ENCODE measurements at regions not wholly inside any gene's neighbourhood (a gene's known extent, or its start where the extent isn't known, plus 50 kb on each side); places are given as distances from the start of the nearest gene placed in this dataset.
"Not testable (repeated sequence)": the region's sequence is repeated elsewhere in the genome, so short reads cannot be mapped to it uniquely, and the experiment has no call there.

DNA sequence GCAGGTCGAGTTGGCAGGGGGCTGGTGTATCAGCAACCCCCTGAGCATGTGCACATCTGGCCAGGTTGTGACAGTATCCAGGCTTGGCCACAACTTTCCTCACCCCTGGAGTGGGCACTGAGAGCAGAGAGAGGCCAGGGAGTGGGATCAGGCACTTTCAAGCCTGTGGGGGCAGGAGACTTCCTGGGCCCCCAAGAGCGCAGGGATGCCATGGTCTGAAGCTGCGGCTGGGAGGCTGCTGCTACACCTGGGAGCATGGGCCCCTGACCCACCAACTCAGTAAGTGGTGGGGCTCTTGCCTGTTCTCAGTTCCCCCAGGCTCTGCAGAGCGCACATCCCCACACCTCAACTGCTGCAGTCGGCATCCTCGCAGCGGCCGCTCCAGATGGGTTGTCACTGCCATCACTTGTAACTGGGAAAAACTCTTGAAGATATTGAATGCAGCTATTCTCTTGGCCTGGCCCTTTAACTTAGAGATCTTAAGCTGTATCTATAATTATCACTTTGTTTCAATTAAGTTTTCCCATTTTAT, 245.4 kb upstream of the SLITRK1 start:
- no peak overlapping the region for H3K4me3 ChIP-seq (ENCODE audit: low read length)
- DNase-seq (ENCODE audit: low read depth, low spot score) = no peak
- H3K36me3 ChIP-seq (ENCODE audit: control insufficient read depth, insufficient read depth, low read length) = no peaks in the 10 kb centered on the region
- WGBS (ENCODE audit: insufficient coverage, insufficient read length) = no CpG with 5 or more reads among the region's 8 CpGs
- no peaks in the 10 kb centered on the region for H3K27me3 ChIP-seq (ENCODE audit: control insufficient read depth, insufficient read depth, low read length)
- H3K9me3 ChIP-seq (ENCODE audit: control insufficient read depth, insufficient read depth, low read length) = no peaks in the 10 kb centered on the region
- H3K27ac ChIP-seq (ENCODE audit: low read length) = no peak overlapping the region
- no peaks in the 10 kb centered on the region for H3K4me1 ChIP-seq (ENCODE audit: control insufficient read depth, insufficient read depth, low read length)

- DNase-seq (ENCODE audit: low read depth, low spot score) = no peak
- Histone ChIP-seq H3K27ac (ENCODE audit: low read length) (no peak overlapping the region), H3K27me3 (ENCODE audit: control insufficient read depth, insufficient read depth, low read length) (no peaks in the 10 kb centered on the region), H3K36me3 (ENCODE audit: control insufficient read depth, insufficient read depth, low read length) (no peaks in the 10 kb centered on the region), H3K4me3 (ENCODE audit: low read length) (no peak overlapping the region), H3K4me1 (ENCODE audit: control insufficient read depth, insufficient read depth, low read length) (no peaks in the 10 kb centered on the region), H3K9me3 (ENCODE audit: control insufficient read depth, insufficient read depth, low read length) (no peaks in the 10 kb centered on the region)
- WGBS (ENCODE audit: insufficient coverage, insufficient read length) = no CpG with 5 or more reads among the region's 7 CpGs
Observed at GRCh38 chr13:84126671-84127171, 244.4 kb upstream of the SLITRK1 start.

DNA sequence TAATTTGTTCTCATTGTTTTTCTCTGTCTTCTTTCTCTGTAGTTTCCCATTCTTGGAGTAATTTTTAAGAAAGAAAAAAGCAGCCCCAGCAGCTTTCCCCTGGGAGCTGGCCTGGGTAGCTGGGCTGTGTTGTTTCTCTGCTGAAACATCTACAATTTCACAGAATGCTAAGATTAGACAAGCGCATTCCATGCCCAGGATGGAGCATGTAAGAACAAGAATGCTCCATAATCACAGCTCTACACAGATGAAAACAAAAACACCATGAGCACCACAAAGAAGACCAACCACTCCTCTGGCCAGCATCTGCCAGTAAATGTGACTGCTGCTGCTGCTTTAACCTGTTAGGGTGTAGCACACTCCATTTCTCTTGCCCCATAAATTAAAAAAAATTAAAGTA, 239.2 kb upstream of the SLITRK1 start:
- no peak for DNase-seq (ENCODE audit: low read depth, low spot score)
- no CpG with 5 or more reads among the region's 1 CpG for WGBS (ENCODE audit: insufficient coverage, insufficient read length)
- H3K27ac ChIP-seq (ENCODE audit: low read length) = no peak overlapping the region
- H3K4me3 ChIP-seq (ENCODE audit: low read length) = no peak overlapping the region
- no peaks in the 10 kb centered on the region for H3K4me1 ChIP-seq (ENCODE audit: control insufficient read depth, insufficient read depth, low read length)
- H3K27me3 ChIP-seq (ENCODE audit: control insufficient read depth, insufficient read depth, low read length) = no peaks in the 10 kb centered on the region
- H3K9me3 ChIP-seq (ENCODE audit: control insufficient read depth, insufficient read depth, low read length) = no peaks in the 10 kb centered on the region
- no peaks in the 10 kb centered on the region for H3K36me3 ChIP-seq (ENCODE audit: control insufficient read depth, insufficient read depth, low read length)

- Histone ChIP-seq H3K4me3 (ENCODE audit: low read length) (no peak overlapping the region), H3K36me3 (ENCODE audit: control insufficient read depth, insufficient read depth, low read length) (no peaks in the 10 kb centered on the region), H3K9me3 (ENCODE audit: control insufficient read depth, insufficient read depth, low read length) (no peaks in the 10 kb centered on the region), H3K4me1 (ENCODE audit: control insufficient read depth, insufficient read depth, low read length) (no peaks in the 10 kb centered on the region), H3K27ac (ENCODE audit: low read length) (no peak overlapping the region), H3K27me3 (ENCODE audit: control insufficient read depth, insufficient read depth, low read length) (no peaks in the 10 kb centered on the region)
- no CpG with 5 or more reads among the region's 2 CpGs for WGBS (ENCODE audit: insufficient coverage, insufficient read length)
- DNase-seq (ENCODE audit: low read depth, low spot score) = no peak
Observed at GRCh38 chr13:84118839-84119409, 236.7 kb upstream of the SLITRK1 start.

DNA sequence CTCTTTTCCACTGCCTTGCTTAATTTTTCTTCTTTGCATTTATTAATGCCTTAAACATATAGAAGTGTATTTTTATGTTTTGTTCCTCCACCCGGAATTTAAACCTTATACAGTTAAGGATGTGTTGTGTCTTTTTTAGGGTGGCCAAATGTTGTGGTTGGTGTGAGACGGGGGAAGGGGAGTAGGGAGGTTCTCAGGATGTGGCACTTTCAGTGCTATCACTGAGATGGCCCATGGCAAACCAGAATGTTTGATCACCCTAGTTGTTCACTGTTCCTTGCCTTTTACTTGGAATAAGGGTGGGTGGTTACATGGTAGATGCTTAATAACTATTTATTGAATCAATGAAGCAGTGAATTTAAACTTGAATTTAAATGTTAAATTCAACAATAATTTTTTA, 216.0 kb upstream of the SLITRK1 start:
- no peak for DNase-seq (ENCODE audit: low read depth, low spot score)
- Histone ChIP-seq H3K4me3 (ENCODE audit: low read length) (no peak overlapping the region), H3K27ac (ENCODE audit: low read length) (no peak overlapping the region), H3K4me1 (ENCODE audit: control insufficient read depth, insufficient read depth, low read length) (no peaks in the 10 kb centered on the region), H3K9me3 (ENCODE audit: control insufficient read depth, insufficient read depth, low read length) (no peaks in the 10 kb centered on the region), H3K36me3 (ENCODE audit: control insufficient read depth, insufficient read depth, low read length) (no peaks in the 10 kb centered on the region), H3K27me3 (ENCODE audit: control insufficient read depth, insufficient read depth, low read length) (no peaks in the 10 kb centered on the region)
- WGBS (ENCODE audit: insufficient coverage, insufficient read length) = no CpG with 5 or more reads among the region's 2 CpGs

- WGBS (ENCODE audit: insufficient coverage, insufficient read length) = no CpG with 5 or more reads among the region's 4 CpGs
- Histone ChIP-seq H3K36me3 (ENCODE audit: control insufficient read depth, insufficient read depth, low read length) (no peaks in the 10 kb centered on the region), H3K9me3 (ENCODE audit: control insufficient read depth, insufficient read depth, low read length) (no peaks in the 10 kb centered on the region), H3K27ac (ENCODE audit: low read length) (no peak overlapping the region), H3K4me3 (ENCODE audit: low read length) (no peak overlapping the region), H3K4me1 (ENCODE audit: control insufficient read depth, insufficient read depth, low read length) (no peaks in the 10 kb centered on the region), H3K27me3 (ENCODE audit: control insufficient read depth, insufficient read depth, low read length) (no peaks in the 10 kb centered on the region)
- no peak for DNase-seq (ENCODE audit: low read depth, low spot score)
Observed at GRCh38 chr13:84097148-84097547, 214.9 kb upstream of the SLITRK1 start.

- no peak for DNase-seq (ENCODE audit: low read depth, low spot score)
- Histone ChIP-seq H3K4me1 (ENCODE audit: control insufficient read depth, insufficient read depth, low read length) (no peaks in the 10 kb centered on the region), H3K27me3 (ENCODE audit: control insufficient read depth, insufficient read depth, low read length) (no peaks in the 10 kb centered on the region), H3K4me3 (ENCODE audit: low read length) (no peak overlapping the region), H3K9me3 (ENCODE audit: control insufficient read depth, insufficient read depth, low read length) (no peaks in the 10 kb centered on the region), H3K36me3 (ENCODE audit: control insufficient read depth, insufficient read depth, low read length) (no peaks in the 10 kb centered on the region), H3K27ac (ENCODE audit: low read length) (no peak overlapping the region)
- WGBS (ENCODE audit: insufficient coverage, insufficient read length) = no CpG with 5 or more reads among the region's 1 CpG
Observed at GRCh38 chr13:84096216-84096615, 213.9 kb upstream of the SLITRK1 start.

GRCh38 chr13:84088996-84089395, 206.7 kb upstream of the SLITRK1 start:
- H3K27ac ChIP-seq (ENCODE audit: low read length) = no peak overlapping the region
- H3K9me3 ChIP-seq (ENCODE audit: control insufficient read depth, insufficient read depth, low read length) = no peaks in the 10 kb centered on the region
- H3K27me3 ChIP-seq (ENCODE audit: control insufficient read depth, insufficient read depth, low read length) = no peaks in the 10 kb centered on the region
- H3K4me3 ChIP-seq (ENCODE audit: low read length) = no peak overlapping the region
- no peaks in the 10 kb centered on the region for H3K4me1 ChIP-seq (ENCODE audit: control insufficient read depth, insufficient read depth, low read length)
- no CpG with 5 or more reads among the region's 1 CpG for WGBS (ENCODE audit: insufficient coverage, insufficient read length)
- DNase-seq (ENCODE audit: low read depth, low spot score) = no peak
- H3K36me3 ChIP-seq (ENCODE audit: control insufficient read depth, insufficient read depth, low read length) = no peaks in the 10 kb centered on the region

- H3K4me3 ChIP-seq (ENCODE audit: low read length) = no peak overlapping the region
- H3K9me3 ChIP-seq (ENCODE audit: control insufficient read depth, insufficient read depth, low read length) = no peaks in the 10 kb centered on the region
- DNase-seq (ENCODE audit: low read depth, low spot score) = no peak
- no peaks in the 10 kb centered on the region for H3K4me1 ChIP-seq (ENCODE audit: control insufficient read depth, insufficient read depth, low read length)
- H3K27ac ChIP-seq (ENCODE audit: low read length) = no peak overlapping the region
- no peaks in the 10 kb centered on the region for H3K27me3 ChIP-seq (ENCODE audit: control insufficient read depth, insufficient read depth, low read length)
- WGBS (ENCODE audit: insufficient coverage, insufficient read length) = no CpG with 5 or more reads among the region's 7 CpGs
- no peaks in the 10 kb centered on the region for H3K36me3 ChIP-seq (ENCODE audit: control insufficient read depth, insufficient read depth, low read length)
Observed at GRCh38 chr13:84086847-84087162, 204.5 kb upstream of the SLITRK1 start.

DNA sequence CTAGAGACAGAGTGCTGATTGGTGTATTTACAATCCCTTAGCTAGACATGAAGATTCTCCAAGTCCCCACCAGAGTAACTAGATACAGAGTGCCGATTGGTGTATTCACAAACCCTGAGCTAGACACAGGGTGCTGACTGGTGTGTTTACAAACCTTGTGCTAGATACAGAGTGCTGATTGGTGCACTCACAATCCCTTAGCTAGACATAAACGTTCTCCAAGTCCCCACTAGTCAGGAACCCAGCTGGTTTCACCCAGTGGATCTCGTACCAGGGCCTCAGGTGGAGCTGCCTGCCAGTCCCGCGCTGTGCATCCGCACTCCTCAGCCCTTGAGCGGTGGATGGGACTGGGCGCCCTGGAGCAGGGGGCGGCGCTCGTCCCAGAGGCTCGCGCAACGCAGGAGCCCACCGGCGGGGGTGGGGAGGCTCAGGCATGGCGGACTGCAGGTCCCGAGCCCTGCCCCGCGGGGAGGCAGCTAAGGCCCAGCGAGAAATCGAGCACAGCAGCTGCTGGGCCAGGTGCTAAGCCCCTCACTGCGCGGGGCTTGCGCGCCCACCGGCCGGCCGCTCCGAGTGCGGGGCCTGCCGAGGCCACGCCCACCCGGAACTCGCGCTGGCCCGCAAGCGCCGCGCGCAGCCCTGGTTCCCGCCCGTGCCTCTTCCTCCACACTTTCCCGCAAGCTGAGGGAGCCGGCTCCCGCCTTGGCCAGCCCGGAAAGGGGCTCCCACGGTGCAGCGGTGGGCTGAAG, 204.0 kb upstream of the SLITRK1 start:
- H3K4me1 ChIP-seq (ENCODE audit: control insufficient read depth, insufficient read depth, low read length); H3K4me3 ChIP-seq (ENCODE audit: low read length); DNase-seq (ENCODE audit: low read depth, low spot score); H3K9me3 ChIP-seq (ENCODE audit: control insufficient read depth, insufficient read depth, low read length); H3K27me3 ChIP-seq (ENCODE audit: control insufficient read depth, insufficient read depth, low read length); H3K36me3 ChIP-seq (ENCODE audit: control insufficient read depth, insufficient read depth, low read length); H3K27ac ChIP-seq (ENCODE audit: low read length): not testable (repeated sequence)
- no CpG with 5 or more reads among the region's 49 CpGs for WGBS (ENCODE audit: insufficient coverage, insufficient read length)

- no peak for DNase-seq (ENCODE audit: low read depth, low spot score)
Observed at GRCh38 chr13:84082462-84082861, 200.2 kb upstream of the SLITRK1 start.

More at GRCh38 chr13:84082462-84082861, 200.2 kb upstream of the SLITRK1 start:
- H3K36me3 ChIP-seq (ENCODE audit: control insufficient read depth, insufficient read depth, low read length) = no peaks in the 10 kb centered on the region
- H3K4me1 ChIP-seq (ENCODE audit: control insufficient read depth, insufficient read depth, low read length) = no peaks in the 10 kb centered on the region
- no peak overlapping the region for H3K27ac ChIP-seq (ENCODE audit: low read length)
- no peaks in the 10 kb centered on the region for H3K27me3 ChIP-seq (ENCODE audit: control insufficient read depth, insufficient read depth, low read length)
- H3K4me3 ChIP-seq (ENCODE audit: low read length) = no peak overlapping the region
- no CpG with 5 or more reads among the region's 4 CpGs for WGBS (ENCODE audit: insufficient coverage, insufficient read length)
- no peaks in the 10 kb centered on the region for H3K9me3 ChIP-seq (ENCODE audit: control insufficient read depth, insufficient read depth, low read length)

All from iPS DF 6.9 (cell line).